Astrocyte of the cerebellum (primary cell): ENCODE measurements at regions not wholly inside any gene's neighbourhood (a gene's known extent, or its start where the extent isn't known, plus 50 kb on each side); places are given as distances from the start of the nearest gene placed in this dataset.

ENCODE experiments used
- DNase-seq: peaks from one replicate; pipeline ENCODE4 v3.0.0-alpha.2; 2011; ENCODE audit warnings: low read depth
- H3K4me3 ChIP-seq: 2 replicates; pipeline ENCODE4 v1.5.1; 2011; ENCODE audit warnings: mild to moderate bottlenecking, low read depth, low read length, moderate library complexity
- in situ Hi-C: cut with HindIII; loops from 2 replicates; pipeline ENCODE4 v1.10.0; 2017; ENCODE audit warnings: low sequenced_read_pairs
- TF ChIP-seq, protein P1 (sequence below): IDR thresholded peaks from 2 replicates; pipeline ENCODE4 v1.5.1; 2012; ENCODE audit warnings: low read length, low read depth, moderate library complexity, mild to moderate bottlenecking; ENCODE audit errors: missing control alignments

DNA sequence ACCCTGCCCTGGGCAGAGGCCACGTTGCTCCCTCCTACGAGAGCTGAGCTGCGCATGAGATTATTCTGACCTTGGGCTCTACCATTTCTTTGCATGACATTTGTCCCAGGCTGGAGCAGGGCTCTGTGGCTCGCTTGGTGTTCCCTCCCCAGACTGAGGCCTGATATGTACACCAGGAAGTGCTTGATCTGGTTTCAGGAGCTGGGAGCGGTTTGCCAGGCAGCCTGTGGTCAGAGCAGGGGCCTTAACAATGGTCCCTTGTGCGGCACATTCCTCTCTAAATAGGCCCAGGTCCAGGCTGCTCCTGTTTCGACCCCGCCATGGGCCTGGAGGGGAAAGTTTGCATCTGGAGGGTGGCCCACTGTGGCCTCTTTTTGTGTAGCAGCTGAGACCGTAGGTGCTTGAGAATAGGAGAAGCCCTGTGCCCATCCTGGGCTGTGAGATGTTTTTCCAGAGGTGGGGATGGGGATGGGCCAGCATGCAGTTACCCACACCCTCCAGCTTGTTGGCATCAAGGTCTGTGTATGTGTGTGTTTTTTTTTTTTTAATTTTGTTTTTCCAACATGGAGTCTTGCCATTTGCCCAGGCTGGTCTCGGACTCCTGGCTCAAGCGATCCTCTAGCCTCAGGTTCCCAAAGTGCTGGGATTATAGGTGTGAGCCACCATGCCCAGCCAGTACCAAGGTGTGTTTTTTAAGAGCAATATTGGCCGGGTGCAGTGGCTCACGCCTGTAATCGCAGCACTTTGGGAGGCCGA, 253.9 kb downstream of the SEC14L1 start:
- DNase-seq, result no peak
- no peak overlapping the region for H3K4me3 ChIP-seq
- in situ Hi-C loops, result no loop called here
- TF ChIP-seq, protein P1, sequence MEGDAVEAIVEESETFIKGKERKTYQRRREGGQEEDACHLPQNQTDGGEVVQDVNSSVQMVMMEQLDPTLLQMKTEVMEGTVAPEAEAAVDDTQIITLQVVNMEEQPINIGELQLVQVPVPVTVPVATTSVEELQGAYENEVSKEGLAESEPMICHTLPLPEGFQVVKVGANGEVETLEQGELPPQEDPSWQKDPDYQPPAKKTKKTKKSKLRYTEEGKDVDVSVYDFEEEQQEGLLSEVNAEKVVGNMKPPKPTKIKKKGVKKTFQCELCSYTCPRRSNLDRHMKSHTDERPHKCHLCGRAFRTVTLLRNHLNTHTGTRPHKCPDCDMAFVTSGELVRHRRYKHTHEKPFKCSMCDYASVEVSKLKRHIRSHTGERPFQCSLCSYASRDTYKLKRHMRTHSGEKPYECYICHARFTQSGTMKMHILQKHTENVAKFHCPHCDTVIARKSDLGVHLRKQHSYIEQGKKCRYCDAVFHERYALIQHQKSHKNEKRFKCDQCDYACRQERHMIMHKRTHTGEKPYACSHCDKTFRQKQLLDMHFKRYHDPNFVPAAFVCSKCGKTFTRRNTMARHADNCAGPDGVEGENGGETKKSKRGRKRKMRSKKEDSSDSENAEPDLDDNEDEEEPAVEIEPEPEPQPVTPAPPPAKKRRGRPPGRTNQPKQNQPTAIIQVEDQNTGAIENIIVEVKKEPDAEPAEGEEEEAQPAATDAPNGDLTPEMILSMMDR, result no peak

DNA sequence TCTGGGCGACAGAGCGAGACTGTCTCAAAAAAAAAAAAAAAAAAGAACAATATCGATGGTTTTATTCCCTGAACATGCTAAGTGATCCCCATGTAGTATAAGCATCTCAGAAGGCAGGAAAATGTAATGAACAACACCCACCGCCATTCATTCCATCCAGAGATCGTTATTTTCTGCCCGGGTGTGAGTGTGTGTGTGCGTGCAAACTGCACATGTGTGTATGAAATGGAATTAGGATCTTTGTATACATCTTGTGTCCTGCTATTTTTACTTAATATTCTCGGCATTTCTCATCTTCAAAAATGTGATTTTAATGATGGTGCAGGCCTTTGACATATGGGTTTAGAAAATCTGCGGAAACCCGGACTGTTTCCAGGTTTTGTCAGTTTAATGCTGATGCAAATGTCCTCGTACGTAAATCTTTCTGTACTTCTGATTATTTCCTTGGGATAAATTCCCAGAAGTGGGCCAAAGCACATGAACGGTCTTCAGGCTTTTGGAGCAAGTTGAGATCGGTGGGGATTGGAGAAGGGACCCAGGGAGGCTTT, 254.8 kb downstream of the SEC14L1 start:
- in situ Hi-C loops, result no loop called here
- TF ChIP-seq, protein P1, result no peak
- no peak overlapping the region for H3K4me3 ChIP-seq
- no peak for DNase-seq

DNA sequence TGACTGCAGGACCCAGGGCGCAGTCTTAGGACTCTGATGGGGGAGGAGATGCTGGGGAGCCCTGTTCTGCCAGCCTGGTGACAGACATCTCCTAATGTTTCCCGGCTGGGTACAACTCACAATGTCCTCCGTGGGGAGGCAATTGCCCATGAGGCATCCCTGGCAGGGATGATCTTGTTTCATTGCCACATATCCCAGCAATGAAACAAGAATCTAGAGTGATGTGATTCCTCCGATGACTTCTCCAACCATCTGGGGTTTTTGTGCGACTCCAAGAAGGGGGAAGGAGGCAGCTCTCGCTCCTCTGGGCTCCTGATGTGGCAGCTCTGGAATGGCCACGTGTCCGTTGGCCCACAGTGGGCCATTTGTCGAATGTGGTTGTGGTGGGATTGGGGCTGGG, 255.8 kb downstream of the SEC14L1 start:
- H3K4me3 ChIP-seq, result no peak overlapping the region
- no peak for DNase-seq
- in situ Hi-C loops, result no loop called here
- TF ChIP-seq, protein P1, result no peak

DNA sequence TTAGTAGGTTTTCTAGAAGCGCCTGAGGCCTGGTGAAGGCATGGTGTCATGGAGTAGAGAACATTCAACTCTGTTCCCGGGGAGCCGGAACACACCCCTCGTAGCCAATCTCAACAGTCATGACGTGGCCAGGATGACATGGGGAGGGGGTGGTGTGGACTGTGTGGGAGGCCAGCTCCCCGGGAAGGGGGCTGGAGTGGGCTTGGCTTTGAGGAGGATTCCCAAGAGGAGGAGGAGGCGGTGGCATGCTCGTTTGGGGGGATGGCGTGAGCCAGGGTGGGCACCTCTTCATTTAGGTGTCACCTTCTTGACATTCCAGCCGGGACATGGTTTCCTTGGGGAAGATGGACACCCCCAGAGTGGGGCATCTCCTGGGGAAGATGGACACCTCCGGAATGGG, 257.5 kb downstream of the SEC14L1 start:
- TF ChIP-seq, protein P1, result no peak
- in situ Hi-C loops, result no loop called here

DNA sequence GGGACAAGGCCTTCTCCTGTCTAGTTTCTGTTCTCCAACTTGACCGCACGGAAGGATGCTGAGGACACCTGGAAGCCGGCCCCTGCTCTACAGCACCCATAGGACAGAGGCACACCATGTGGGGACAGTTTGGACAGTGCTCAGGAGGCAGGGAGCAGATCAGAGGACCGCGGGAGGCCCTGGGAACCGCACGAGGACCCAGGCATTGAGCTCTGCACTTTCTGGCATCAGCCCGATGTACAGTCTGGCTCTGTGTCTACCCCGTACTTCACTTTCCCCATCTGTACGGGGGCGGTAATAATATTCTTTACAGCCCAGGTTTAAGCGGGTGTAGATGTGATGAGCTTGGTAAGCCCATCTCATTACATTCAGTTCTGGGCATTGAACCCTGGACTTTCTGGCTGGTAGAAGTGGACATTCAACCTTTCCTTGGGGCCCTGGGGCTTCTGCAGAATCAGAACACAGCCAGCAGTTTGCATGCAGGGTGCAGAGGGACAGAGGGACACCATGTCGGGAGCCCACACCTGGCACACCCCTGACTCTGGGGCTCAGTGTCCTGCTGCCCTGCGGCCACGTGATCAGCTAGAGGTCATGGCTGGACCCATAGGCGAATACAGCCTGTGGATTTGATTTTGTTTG, 258.7 kb downstream of the SEC14L1 start:
- in situ Hi-C loops, result no loop called here
- TF ChIP-seq, protein P1, result no peak
- no peak for DNase-seq
- H3K4me3 ChIP-seq, result no peak overlapping the region

More for the DNA sequence above, 257.5 kb downstream of the SEC14L1 start:
- no peak overlapping the region for H3K4me3 ChIP-seq
- no peak for DNase-seq

DNA sequence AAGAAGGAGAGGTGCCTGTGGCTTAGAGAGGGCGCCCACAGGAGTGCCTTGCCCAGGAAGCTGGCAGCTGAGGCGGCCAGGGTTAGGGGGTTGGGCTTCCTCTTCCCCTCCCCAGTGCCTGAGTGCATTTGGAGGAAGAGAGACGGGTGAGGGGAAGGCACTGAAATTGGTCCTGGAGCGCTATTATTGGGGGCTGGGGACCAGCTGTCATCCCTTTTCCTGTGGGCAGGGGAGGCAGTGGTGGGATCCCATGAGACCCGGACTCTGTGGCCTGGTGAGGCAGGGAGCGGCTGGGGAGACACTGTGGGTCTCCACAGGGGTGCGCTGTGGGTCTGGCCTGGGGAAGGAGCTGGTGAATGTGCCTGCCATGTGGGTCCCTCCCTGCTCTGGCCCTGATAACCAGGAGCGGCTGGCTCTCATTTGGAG, 259.7 kb downstream of the SEC14L1 start:
- TF ChIP-seq, protein P1, result peak; percentile 42
- in situ Hi-C loops, result no loop called here
- H3K4me3 ChIP-seq, result no peak overlapping the region
- DNase-seq, result no peak
